HG03064 (cell line): ENCODE measurements at regions not wholly inside any gene's neighbourhood (a gene's known extent, or its start where the extent isn't known, plus 50 kb on each side); places are given as distances from the start of the nearest gene placed in this dataset.

Experiments used
- ATAC-seq: cut with Tn5 transposase; IDR thresholded peaks from one replicate; pipeline ENCODE4 v1.9.1; 2021; ENCODE audit warnings: low read depth; ENCODE audit not compliant: unreplicated experiment

- no peak for ATAC-seq
Measured at GRCh38 chr4:156193106-156193505, 239.4 kb upstream of the CTSO start.

GRCh38 chr4:156192033-156192432, 238.4 kb upstream of the CTSO start:
- no peak for ATAC-seq

GRCh38 chr4:156191044-156191781, 237.5 kb upstream of the CTSO start:
- no peak for ATAC-seq

GRCh38 chr4:156190615-156191014, 236.9 kb upstream of the CTSO start:
- no peak for ATAC-seq

GRCh38 chr4:156188596-156188995, 234.9 kb upstream of the CTSO start:
- ATAC-seq = no peak

GRCh38 chr4:156186111-156186510, 232.4 kb upstream of the CTSO start:
- ATAC-seq = no peak

GRCh38 chr4:156185514-156186055, 231.9 kb upstream of the CTSO start:
- no peak for ATAC-seq

GRCh38 chr4:156182269-156182668, 228.6 kb upstream of the CTSO start:
- ATAC-seq = no peak

- no peak for ATAC-seq
Measured at GRCh38 chr4:156177941-156178340, 224.3 kb upstream of the CTSO start.

GRCh38 chr4:156176896-156177295, 223.2 kb upstream of the CTSO start:
- no peak for ATAC-seq

- ATAC-seq = no peak
Measured at GRCh38 chr4:156173937-156174336, 220.3 kb upstream of the CTSO start.

GRCh38 chr4:156173486-156173885, 219.8 kb upstream of the CTSO start:
- ATAC-seq = no peak

- no peak for ATAC-seq
Measured at GRCh38 chr4:156169861-156170260, 216.2 kb upstream of the CTSO start.

GRCh38 chr4:156169011-156169410, 215.3 kb upstream of the CTSO start:
- no peak for ATAC-seq

- ATAC-seq = no peak
Measured at GRCh38 chr4:156168288-156168687, 214.6 kb upstream of the CTSO start.

GRCh38 chr4:156158747-156159146, 205.1 kb upstream of the CTSO start:
- ATAC-seq = no peak

GRCh38 chr4:156154978-156155377, 201.3 kb upstream of the CTSO start:
- ATAC-seq = no peak

GRCh38 chr4:156146571-156146970, 192.9 kb upstream of the CTSO start:
- no peak for ATAC-seq

GRCh38 chr4:156144961-156145360, 191.3 kb upstream of the CTSO start:
- ATAC-seq = no peak

- no peak for ATAC-seq
Measured at GRCh38 chr4:156138781-156139280, 185.2 kb upstream of the CTSO start.

- no peak for ATAC-seq
Measured at GRCh38 chr4:156137679-156138473, 184.2 kb upstream of the CTSO start.

- no peak for ATAC-seq
Measured at GRCh38 chr4:156132196-156132595, 178.5 kb upstream of the CTSO start.
